Neural cell (in vitro differentiated cells): ENCODE measurements at regions not wholly inside any gene's neighbourhood (a gene's known extent, or its start where the extent isn't known, plus 50 kb on each side); places are given as distances from the start of the nearest gene placed in this dataset.
A peak's percentile ranks its signal among the peaks of the same experiment; 100 is the strongest.

Experiments used
- H2AFZ ChIP-seq: fragments of 200-600, 300-800 bp; sonication (generic), shearing (Covaris generic); 2 replicates; pipeline ENCODE4 v1.6.0; 2014; ENCODE audit warnings: low read depth, mild to moderate bottlenecking, antibody characterized with exemption, low read length, moderate library complexity
- H3F3A ChIP-seq: fragments of 200-600 bp; shearing (Covaris generic); 2 replicates; pipeline ENCODE4 v1.6.1; 2016; ENCODE audit warnings: mild to moderate bottlenecking, moderate library complexity, mixed read lengths, antibody characterized with exemption, low read length; ENCODE audit not compliant: insufficient read depth, poor library complexity, severe bottlenecking
- H3K27ac ChIP-seq: fragments of 200-600, 300-800 bp; sonication (generic), shearing (Covaris generic); 2 replicates; pipeline ENCODE4 v1.5.1; 2014; ENCODE audit warnings: mild to moderate bottlenecking, low read length, moderate library complexity
- H3K27me3 ChIP-seq: fragments of 300-800, 200-600 bp; sonication (generic), shearing (Covaris generic); 2 replicates; pipeline ENCODE4 v1.6.0; 2014; ENCODE audit warnings: mild to moderate bottlenecking, low read depth, low read length, moderate library complexity; ENCODE audit not compliant: insufficient read depth
- H3K36me3 ChIP-seq: fragments of 300-800, 200-600 bp; sonication (generic), shearing (Covaris generic); 2 replicates; pipeline ENCODE4 v1.5.1; 2014; ENCODE audit warnings: mild to moderate bottlenecking, antibody characterized with exemption, low read length, moderate library complexity; ENCODE audit not compliant: insufficient read depth
- H3K4me2 ChIP-seq: fragments of 300-800, 200-600 bp; sonication (generic), shearing (Covaris generic); 2 replicates; pipeline ENCODE4 v1.6.0; 2014; ENCODE audit warnings: mild to moderate bottlenecking, low read length
- H3K4me3 ChIP-seq: fragments of 300-800, 200-600 bp; sonication (generic), shearing (Covaris generic); 2 replicates; pipeline ENCODE4 v1.5.1; 2014; ENCODE audit warnings: mild to moderate bottlenecking, low read length, moderate library complexity
- H3K79me2 ChIP-seq: fragments of 200-600 bp; shearing (Covaris generic); replicated peaks from 2 replicates; pipeline ENCODE4 v1.6.0; 2014; ENCODE audit warnings: mild to moderate bottlenecking, low read length, moderate library complexity; ENCODE audit not compliant: insufficient read depth
- H3K9ac ChIP-seq: fragments of 300-800, 200-600 bp; sonication (generic), shearing (Covaris generic); 2 replicates; pipeline ENCODE4 v1.6.1; 2016; ENCODE audit warnings: mild to moderate bottlenecking, low read length, mixed read lengths
- H3K9me2 ChIP-seq: fragments of 200-600 bp; shearing (Covaris generic); 2 replicates; pipeline ENCODE4 v1.6.1; 2016; ENCODE audit warnings: mild to moderate bottlenecking, low read length, mixed read lengths; ENCODE audit not compliant: insufficient read depth
- H3K9me3 ChIP-seq: fragments of 200-600, 300-800 bp; sonication (generic), shearing (Covaris generic); 2 replicates; pipeline ENCODE4 v1.6.1; 2016; ENCODE audit warnings: mild to moderate bottlenecking, mixed run types, low read length, moderate library complexity, mixed read lengths
- H4K20me1 ChIP-seq: fragments of 200-600 bp; shearing (Covaris generic); 2 replicates; pipeline ENCODE4 v1.6.1; 2016; ENCODE audit warnings: mild to moderate bottlenecking, mixed run types; ENCODE audit not compliant: insufficient read depth
- CTCF ChIP-seq: fragments of 450-650 bp; IDR thresholded peaks from 2 replicates; pipeline ENCODE4 v1.5.1; 2014; ENCODE audit warnings: antibody characterized with exemption, mild to moderate bottlenecking, moderate library complexity; ENCODE audit not compliant: poor library complexity, severe bottlenecking
- EP300 ChIP-seq: fragments of 450-650 bp; conservative IDR thresholded peaks from 2 replicates; pipeline ENCODE4 v1.6.1; 2014; ENCODE audit warnings: antibody characterized with exemption, mild to moderate bottlenecking, moderate library complexity; ENCODE audit not compliant: poor library complexity, severe bottlenecking
- EZH2 ChIP-seq: fragments of 200-600, 300-800 bp; shearing (Covaris generic), sonication (generic); IDR thresholded peaks from 2 replicates; pipeline ENCODE4 v1.6.1; 2014; ENCODE audit warnings: antibody characterized with exemption, low read length, borderline replicate concordance, mild to moderate bottlenecking; ENCODE audit not compliant: insufficient read depth, poor library complexity, severe bottlenecking
- MXI1 ChIP-seq: fragments of 450-650 bp; conservative IDR thresholded peaks from 2 replicates; pipeline ENCODE4 v1.6.1; 2014; ENCODE audit warnings: antibody characterized with exemption, mild to moderate bottlenecking; ENCODE audit not compliant: poor library complexity, severe bottlenecking
- POLR2AphosphoS5 ChIP-seq: IDR thresholded peaks from 2 replicates; pipeline ENCODE4 v1.6.1; 2012
- RAD21 ChIP-seq: fragments of 450-650 bp; conservative IDR thresholded peaks from 2 replicates; pipeline ENCODE4 v1.6.1; 2014; ENCODE audit warnings: antibody characterized with exemption, mild to moderate bottlenecking, moderate library complexity
- SMC3 ChIP-seq: fragments of 450-650 bp; conservative IDR thresholded peaks from 2 replicates; pipeline ENCODE4 v1.6.1; 2014; ENCODE audit warnings: antibody characterized with exemption, mild to moderate bottlenecking, moderate library complexity; ENCODE audit not compliant: poor library complexity
- TAF1 ChIP-seq: IDR thresholded peaks from 2 replicates; pipeline ENCODE4 v1.6.1; 2012; ENCODE audit warnings: low read depth
- TF ChIP-seq, protein P1 (sequence below): IDR thresholded peaks from 2 replicates; pipeline ENCODE4 v1.6.1; 2012; ENCODE audit warnings: borderline replicate concordance

DNA sequence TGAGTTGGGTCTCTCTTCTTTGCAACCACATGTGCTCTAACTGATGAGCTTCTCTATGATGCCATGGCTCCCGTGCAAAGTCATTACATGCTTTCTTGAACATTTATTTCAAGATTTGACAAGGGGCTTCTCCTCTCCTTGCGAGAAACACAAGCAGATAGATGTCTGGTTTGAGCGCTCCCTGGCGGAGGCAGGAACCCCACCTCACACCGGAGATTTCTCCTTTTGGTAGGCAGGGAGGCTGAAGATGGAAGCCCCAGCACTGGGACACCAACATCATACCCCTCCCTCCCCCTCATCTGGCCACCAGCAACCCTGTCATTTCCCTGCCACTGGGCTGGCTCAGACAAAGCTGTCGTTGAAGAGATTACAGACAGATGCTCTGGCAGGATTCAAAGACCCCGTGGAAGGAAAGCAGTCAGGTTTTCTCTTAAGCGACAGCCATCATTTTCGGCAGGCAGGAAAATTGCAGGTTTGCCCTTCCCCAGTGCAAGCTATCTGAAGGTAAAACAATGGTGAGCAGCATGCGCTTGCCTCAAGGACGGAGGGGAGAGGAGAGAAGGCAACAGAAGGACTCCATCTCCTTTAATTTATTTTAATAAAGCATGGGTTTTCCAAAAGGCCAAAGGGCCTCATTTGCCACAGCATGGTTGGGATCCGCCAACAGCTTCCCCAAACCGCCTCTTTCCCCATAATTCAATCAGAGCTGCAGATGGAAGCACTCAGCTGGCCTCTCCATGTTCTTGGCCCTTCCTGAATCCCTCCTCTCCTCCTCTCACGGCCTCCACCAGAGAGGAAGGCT lies 344.1 kb upstream of the TSHZ3 start:
- Histone ChIP-seq H3K79me2 (no peaks in the 10 kb centered on the region), H3K36me3 (no peaks in the 10 kb centered on the region), H3F3A (no peaks in the 10 kb centered on the region), H4K20me1 (no peaks in the 10 kb centered on the region), H3K27ac (peak overlapping the region; percentile 45), H3K9me3 (no peaks in the 10 kb centered on the region), H2AFZ (no peak overlapping the region), H3K27me3 (no peaks in the 10 kb centered on the region), H3K4me2 (no peak overlapping the region), H3K4me3 (no peak overlapping the region), H3K9ac (no peak overlapping the region), H3K9me2 (no peaks in the 10 kb centered on the region)
- TF ChIP-seq RAD21, result no peak
- no peak for TF ChIP-seq SMC3
- no peak for TF ChIP-seq TAF1
- TF ChIP-seq POLR2AphosphoS5, result peak; percentile 42
- peak; percentile 62 for TF ChIP-seq EP300

DNA sequence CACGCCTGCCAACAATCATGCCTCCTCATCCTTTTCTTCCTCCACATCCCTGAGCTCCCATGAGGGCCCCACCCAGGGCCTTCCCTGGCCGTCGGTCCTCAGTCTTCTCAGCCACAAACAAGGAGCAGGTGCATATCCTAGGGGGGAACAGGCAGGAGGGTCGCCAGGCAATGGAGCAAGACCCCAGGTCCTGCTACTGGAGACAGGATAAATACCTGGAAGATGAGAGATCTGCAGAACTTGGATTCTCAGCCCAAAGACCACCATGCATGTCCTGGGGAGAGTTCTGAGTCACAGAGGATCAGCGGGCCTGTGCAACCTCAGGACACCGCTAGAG lies 344.7 kb upstream of the TSHZ3 start:
- H3K9me2 ChIP-seq, result no peaks in the 10 kb centered on the region
- no peaks in the 10 kb centered on the region for H3K79me2 ChIP-seq
- H4K20me1 ChIP-seq, result no peaks in the 10 kb centered on the region
- no peak for TF ChIP-seq POLR2AphosphoS5
- TF ChIP-seq MXI1, result no peak
- TF ChIP-seq RAD21, result no peak
- TF ChIP-seq CTCF, result no peak
- no peak for TF ChIP-seq EZH2
- TF ChIP-seq SMC3, result no peak
- TF ChIP-seq, protein P1, sequence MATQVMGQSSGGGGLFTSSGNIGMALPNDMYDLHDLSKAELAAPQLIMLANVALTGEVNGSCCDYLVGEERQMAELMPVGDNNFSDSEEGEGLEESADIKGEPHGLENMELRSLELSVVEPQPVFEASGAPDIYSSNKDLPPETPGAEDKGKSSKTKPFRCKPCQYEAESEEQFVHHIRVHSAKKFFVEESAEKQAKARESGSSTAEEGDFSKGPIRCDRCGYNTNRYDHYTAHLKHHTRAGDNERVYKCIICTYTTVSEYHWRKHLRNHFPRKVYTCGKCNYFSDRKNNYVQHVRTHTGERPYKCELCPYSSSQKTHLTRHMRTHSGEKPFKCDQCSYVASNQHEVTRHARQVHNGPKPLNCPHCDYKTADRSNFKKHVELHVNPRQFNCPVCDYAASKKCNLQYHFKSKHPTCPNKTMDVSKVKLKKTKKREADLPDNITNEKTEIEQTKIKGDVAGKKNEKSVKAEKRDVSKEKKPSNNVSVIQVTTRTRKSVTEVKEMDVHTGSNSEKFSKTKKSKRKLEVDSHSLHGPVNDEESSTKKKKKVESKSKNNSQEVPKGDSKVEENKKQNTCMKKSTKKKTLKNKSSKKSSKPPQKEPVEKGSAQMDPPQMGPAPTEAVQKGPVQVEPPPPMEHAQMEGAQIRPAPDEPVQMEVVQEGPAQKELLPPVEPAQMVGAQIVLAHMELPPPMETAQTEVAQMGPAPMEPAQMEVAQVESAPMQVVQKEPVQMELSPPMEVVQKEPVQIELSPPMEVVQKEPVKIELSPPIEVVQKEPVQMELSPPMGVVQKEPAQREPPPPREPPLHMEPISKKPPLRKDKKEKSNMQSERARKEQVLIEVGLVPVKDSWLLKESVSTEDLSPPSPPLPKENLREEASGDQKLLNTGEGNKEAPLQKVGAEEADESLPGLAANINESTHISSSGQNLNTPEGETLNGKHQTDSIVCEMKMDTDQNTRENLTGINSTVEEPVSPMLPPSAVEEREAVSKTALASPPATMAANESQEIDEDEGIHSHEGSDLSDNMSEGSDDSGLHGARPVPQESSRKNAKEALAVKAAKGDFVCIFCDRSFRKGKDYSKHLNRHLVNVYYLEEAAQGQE, result no peak
- no peak for TF ChIP-seq TAF1
- no peak for TF ChIP-seq EP300
- H2AFZ ChIP-seq, result no peak overlapping the region
- H3K9ac ChIP-seq, result no peak overlapping the region
- H3F3A ChIP-seq, result no peaks in the 10 kb centered on the region
- peak overlapping the region; percentile 45 for H3K27ac ChIP-seq
- no peaks in the 10 kb centered on the region for H3K27me3 ChIP-seq
- no peaks in the 10 kb centered on the region for H3K36me3 ChIP-seq
- H3K4me2 ChIP-seq, result no peak overlapping the region
- no peaks in the 10 kb centered on the region for H3K9me3 ChIP-seq
- no peak overlapping the region for H3K4me3 ChIP-seq
